PC-9 (cell line): ENCODE measurements at regions not wholly inside any gene's neighbourhood (a gene's known extent, or its start where the extent isn't known, plus 50 kb on each side); places are given as distances from the start of the nearest gene placed in this dataset.

Experiments used
- BruUV-seq: library from RNA; stranded (reverse); fragments of 400-500 nt; replicated peaks from 2 replicates; lab custom pipeline; 2021; lab: Mats Ljungman, UMichigan
- CTCF ChIA-PET: fragments of 300-600 bp; sonication (Branson Sonifier 250); formaldehyde crosslinking; loops from one replicate; lab custom pipeline; 2022; ENCODE audit warnings: antibody characterized with exemption; lab: Charles Lee
- POLR2A ChIA-PET: fragments of 300-600 bp; sonication (Branson Sonifier 250); formaldehyde crosslinking; loops from one replicate; lab custom pipeline; 2022; ENCODE audit warnings: antibody characterized with exemption; ENCODE audit not compliant: unreplicated experiment; lab: Charles Lee
- DNase-seq, 2 experiments: peaks; one replicate each; pipeline versions ENCODE4 v3.0.0 to v3.0.0-alpha.2; 2015 to 2022; ENCODE audit warnings: mixed read lengths in 1 of 2
- H2AFZ ChIP-seq: fragments of 200-600 bp; sonication (generic); 2 replicates; pipeline ENCODE4 v1.8.1; 2017; ENCODE audit warnings: antibody characterized with exemption
- H3F3A ChIP-seq: fragments of 200-600 bp; sonication (generic); 2 replicates; pipeline ENCODE4 v1.8.1; 2017; ENCODE audit warnings: antibody characterized with exemption, mild to moderate bottlenecking, low read depth; ENCODE audit not compliant: insufficient read depth
- H3K27ac ChIP-seq: fragments of 200-600 bp; sonication (generic); 2 replicates; pipeline ENCODE4 v1.6.1; 2016; ENCODE audit warnings: mixed run types
- H3K27me3 ChIP-seq: fragments of 200-600 bp; sonication (generic); 2 replicates; pipeline ENCODE4 v1.6.1; 2016; ENCODE audit warnings: low read depth, mixed run types; ENCODE audit not compliant: insufficient read depth
- H3K36me3 ChIP-seq: fragments of 200-600 bp; sonication (generic); 2 replicates; pipeline ENCODE4 v1.6.1; 2016; ENCODE audit warnings: low read depth, mixed run types
- H3K4me1 ChIP-seq: fragments of 200-600 bp; sonication (generic); replicated peaks from 2 replicates; pipeline ENCODE4 v1.6.1; 2016; ENCODE audit warnings: mixed run types; ENCODE audit not compliant: insufficient read depth
- H3K4me2 ChIP-seq: fragments of 200-600 bp; sonication (generic); 2 replicates; pipeline ENCODE4 v1.6.1; 2017; ENCODE audit warnings: mixed run types
- H3K4me3 ChIP-seq: fragments of 200-600 bp; sonication (generic); 2 replicates; pipeline ENCODE4 v1.6.1; 2016; ENCODE audit warnings: mixed run types
- H3K79me2 ChIP-seq: fragments of 200-600 bp; sonication (generic); 2 replicates; pipeline ENCODE4 v1.6.1; 2017; ENCODE audit warnings: low read depth, mixed run types
- H3K9me2 ChIP-seq: fragments of 200-600 bp; sonication (generic); 2 replicates; pipeline ENCODE4 v1.8.1; 2017; ENCODE audit warnings: mild to moderate bottlenecking; ENCODE audit not compliant: insufficient read depth
- H3K9me3 ChIP-seq: fragments of 200-600 bp; sonication (generic); 2 replicates; pipeline ENCODE4 v1.8.1; 2016; ENCODE audit warnings: low read depth; ENCODE audit not compliant: insufficient read depth
- H4K20me1 ChIP-seq: fragments of 200-600 bp; sonication (generic); 2 replicates; pipeline ENCODE4 v1.8.1; 2017; ENCODE audit not compliant: insufficient read depth
- CTCF ChIP-seq: fragments of 200-600 bp; sonication (generic); conservative IDR thresholded peaks from 2 replicates; pipeline ENCODE4 v1.6.1; 2017; ENCODE audit warnings: mixed run types, antibody characterized with exemption, mild to moderate bottlenecking, moderate library complexity
- EZH2 ChIP-seq: fragments of 200-600 bp; sonication (generic); IDR thresholded peaks from 2 replicates; pipeline ENCODE4 v1.8.0; 2017; ENCODE audit warnings: antibody characterized with exemption, low read depth
- intact Hi-C: fragments of 100-400 bp; cut with micrococcal nuclease; formaldehyde crosslinking; loops from one replicate; pipeline ENCODE4 v1.10.0; 2022; ENCODE audit not compliant: unreplicated experiment

- ChIA-PET CTCF (no interaction called here), POLR2A (no interaction called here)
- intact Hi-C loops, result no loop called here
- Histone ChIP-seq H2AFZ (no peak overlapping the region), H3K4me2 (no peak overlapping the region), H3K79me2 (no peaks in the 10 kb centered on the region), H3K36me3 (no peaks in the 10 kb centered on the region), H3F3A (no peaks in the 10 kb centered on the region), H3K4me1 (no peaks in the 10 kb centered on the region), H3K9me2 (no peaks in the 10 kb centered on the region), H4K20me1 (no peaks in the 10 kb centered on the region), H3K27me3 (no peaks in the 10 kb centered on the region), H3K9me3 (peaks cover 26% of the 10 kb centered on the region), H3K4me3 (no peak overlapping the region), H3K27ac (no peak overlapping the region)
- BruUV-seq, result no TSS peak
- TF ChIP-seq CTCF (no peak), EZH2 (no peak)
- no peak for DNase-seq
Observed at GRCh38 chrX:120697053-120697452, 67.2 kb upstream of the C1GALT1C1 start.

GRCh38 chrX:120692319-120692718 is 62.5 kb upstream of the C1GALT1C1 start:
- no TSS peak for BruUV-seq

GRCh38 chrX:120690941-120691340 is 61.1 kb upstream of the C1GALT1C1 start:
- TF ChIP-seq EZH2 (no peak), CTCF (no peak)
- H3K27me3 ChIP-seq, result no peaks in the 10 kb centered on the region
- ChIA-PET CTCF (no interaction called here), POLR2A (no interaction called here)
- no peaks in the 10 kb centered on the region for H3K36me3 ChIP-seq
- no peaks in the 10 kb centered on the region for H4K20me1 ChIP-seq
- BruUV-seq, result no TSS peak
- no peak overlapping the region for H3K4me2 ChIP-seq
- no peak for DNase-seq
- no peaks in the 10 kb centered on the region for H3K9me3 ChIP-seq
- H3K4me1 ChIP-seq, result no peaks in the 10 kb centered on the region
- intact Hi-C loops, result no loop called here
- H3K79me2 ChIP-seq, result no peaks in the 10 kb centered on the region
- no peaks in the 10 kb centered on the region for H3K9me2 ChIP-seq
- H3K4me3 ChIP-seq, result no peak overlapping the region
- H2AFZ ChIP-seq, result no peak overlapping the region
- no peak overlapping the region for H3K27ac ChIP-seq
- no peaks in the 10 kb centered on the region for H3F3A ChIP-seq

More at GRCh38 chrX:120692319-120692718, 62.5 kb upstream of the C1GALT1C1 start:
- Histone ChIP-seq H3K27me3 (no peaks in the 10 kb centered on the region), H3K4me2 (no peak overlapping the region), H3K4me3 (no peak overlapping the region), H3K36me3 (no peaks in the 10 kb centered on the region), H4K20me1 (no peaks in the 10 kb centered on the region), H3K79me2 (no peaks in the 10 kb centered on the region), H3K27ac (no peak overlapping the region), H3K9me2 (no peaks in the 10 kb centered on the region), H3K4me1 (no peaks in the 10 kb centered on the region), H3K9me3 (0 out of 2 replicates have a peak, but pooled peaks cover 6% of the 10 kb centered on the region), H2AFZ (no peak overlapping the region), H3F3A (no peaks in the 10 kb centered on the region)
- CTCF ChIA-PET, result no interaction called here
- TF ChIP-seq CTCF (no peak), EZH2 (no peak)
- intact Hi-C loops, result no loop called here
- no peak for DNase-seq
- POLR2A ChIA-PET, result no interaction called here
